ENCODE measurements at regions not wholly inside any gene's neighbourhood (a gene's known extent, or its start where the extent isn't known, plus 50 kb on each side); places are given as distances from the start of the nearest gene placed in this dataset.

GRCh38 chr4:187814737-187815465 lies 180.7 kb upstream of the ZFP42 start:
- TF ChIP-seq CTCF (IDR thresholded peaks at IDR 0.05) = no peak
- no peak for TF ChIP-seq POLR2A (IDR thresholded peaks at IDR 0.05)
